OCI-LY1 (cell line): ENCODE measurements at regions not wholly inside any gene's neighbourhood (a gene's known extent, or its start where the extent isn't known, plus 50 kb on each side); places are given as distances from the start of the nearest gene placed in this dataset.

Experiments used
- H2AFZ ChIP-seq: fragments of 200-600 bp; sonication (generic), shearing (Covaris generic); 2 replicates; pipeline ENCODE4 v1.6.0; 2014; ENCODE audit warnings: antibody characterized with exemption, mild to moderate bottlenecking, low read length
- H3F3A ChIP-seq: fragments of 200-600 bp; sonication (generic), shearing (Covaris generic); 2 replicates; pipeline ENCODE4 v1.6.0; 2014; ENCODE audit warnings: mild to moderate bottlenecking, antibody characterized with exemption, low read length, moderate library complexity; ENCODE audit not compliant: insufficient read depth
- H3K27ac ChIP-seq: fragments of 200-600 bp; sonication (generic); 2 replicates; pipeline ENCODE4 v1.5.1; 2014; ENCODE audit warnings: low read length, mixed run types, mild to moderate bottlenecking, low read depth; ENCODE audit not compliant: poor library complexity, severe bottlenecking
- H3K27me3 ChIP-seq: fragments of 200-600 bp; sonication (generic); 2 replicates; pipeline ENCODE4 v1.6.0; 2014; ENCODE audit warnings: antibody characterized with exemption, mild to moderate bottlenecking, low read length, moderate library complexity; ENCODE audit not compliant: insufficient read depth
- H3K36me3 ChIP-seq: fragments of 200-600 bp; sonication (generic); 2 replicates; pipeline ENCODE4 v1.6.1; 2014; ENCODE audit warnings: mild to moderate bottlenecking, antibody characterized with exemption, low read length, moderate library complexity, mixed read lengths; ENCODE audit not compliant: insufficient read depth
- H3K4me1 ChIP-seq: fragments of 200-600 bp; sonication (generic); 2 replicates; pipeline ENCODE4 v1.5.1; 2014; ENCODE audit warnings: mild to moderate bottlenecking, low read length, moderate library complexity; ENCODE audit not compliant: insufficient read depth, severe bottlenecking
- H3K4me2 ChIP-seq: fragments of 200-600 bp; sonication (generic), shearing (Covaris generic); 2 replicates; pipeline ENCODE4 v1.6.1; 2014; ENCODE audit warnings: low read length
- H3K4me3 ChIP-seq: fragments of 200-600 bp; sonication (generic); 2 replicates; pipeline ENCODE4 v1.5.1; 2014; ENCODE audit warnings: low read length, low read depth, mild to moderate bottlenecking, mixed read lengths; ENCODE audit not compliant: poor library complexity, severe bottlenecking
- H3K79me2 ChIP-seq: fragments of 200-600 bp; shearing (Covaris generic); 2 replicates; pipeline ENCODE4 v1.6.1; 2016; ENCODE audit warnings: mixed run types, low read length, mixed read lengths; ENCODE audit not compliant: insufficient read depth
- H3K9ac ChIP-seq: fragments of 200-600 bp; sonication (generic), shearing (Covaris generic); 2 replicates; pipeline ENCODE4 v1.6.1; 2014; ENCODE audit warnings: mild to moderate bottlenecking, low read length, mixed read lengths
- H3K9me2 ChIP-seq: fragments of 200-600 bp; sonication (generic), shearing (Covaris generic); 2 replicates; pipeline ENCODE4 v1.6.1; 2014; ENCODE audit warnings: low read depth, mild to moderate bottlenecking, low read length, mixed read lengths
- H3K9me3 ChIP-seq: fragments of 200-600 bp; shearing (Covaris generic); 2 replicates; pipeline ENCODE4 v1.6.1; 2014; ENCODE audit warnings: low read length, mixed read lengths
- H4K20me1 ChIP-seq: fragments of 200-600 bp; sonication (generic), shearing (Covaris generic); 2 replicates; pipeline ENCODE4 v1.6.0; 2016; ENCODE audit warnings: mild to moderate bottlenecking, low read length; ENCODE audit not compliant: insufficient read depth
- CTCF ChIP-seq: fragments of 200-600 bp; sonication (generic), shearing (Covaris generic); IDR thresholded peaks from 2 replicates; pipeline ENCODE4 v1.5.1; 2017; ENCODE audit warnings: mild to moderate bottlenecking, antibody characterized with exemption, low read length, moderate library complexity, mixed read lengths
- EZH2 ChIP-seq: fragments of 200-600 bp; sonication (generic), shearing (Covaris generic); IDR thresholded peaks from 2 replicates; pipeline ENCODE4 v1.8.0; 2017; ENCODE audit warnings: borderline replicate concordance, mixed run types, mild to moderate bottlenecking, antibody characterized with exemption, low read length, moderate library complexity, mixed read lengths

DNA sequence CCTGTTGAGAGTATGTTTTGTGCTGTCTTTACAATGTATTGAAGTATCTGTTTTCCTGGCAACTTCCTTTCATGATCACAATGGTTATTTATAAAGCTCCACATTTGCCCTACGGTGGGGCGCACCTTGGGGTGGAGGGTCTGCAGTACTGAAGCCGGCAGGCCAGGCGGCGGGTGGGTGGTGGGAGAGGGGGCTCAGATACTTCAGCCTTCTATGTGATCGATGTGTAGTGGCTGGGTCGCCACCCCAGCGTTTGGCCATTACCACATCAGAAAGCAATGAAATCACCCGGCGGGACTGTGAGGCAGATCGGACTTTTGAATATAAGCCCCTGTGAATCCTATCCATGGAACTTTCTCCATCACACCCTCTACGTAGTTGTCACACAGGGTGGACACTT lies 196.6 kb downstream of the FOXL1 start:
- no peak overlapping the region for H3K4me3 ChIP-seq
- H3K9me2 ChIP-seq: no peaks in the 10 kb centered on the region
- H3K9ac ChIP-seq: no peak overlapping the region
- H2AFZ ChIP-seq: no peak overlapping the region
- no peaks in the 10 kb centered on the region for H3K9me3 ChIP-seq
- H3K4me2 ChIP-seq: no peak overlapping the region
- H3K27ac ChIP-seq: no peak overlapping the region
- no peaks in the 10 kb centered on the region for H4K20me1 ChIP-seq
- H3K4me1 ChIP-seq: no peaks in the 10 kb centered on the region
- H3F3A ChIP-seq: no peaks in the 10 kb centered on the region
- H3K79me2 ChIP-seq: no peaks in the 10 kb centered on the region
- TF ChIP-seq CTCF: no peak
- TF ChIP-seq EZH2: no peak
- H3K27me3 ChIP-seq: peaks cover 4% of the 10 kb centered on the region
- no peaks in the 10 kb centered on the region for H3K36me3 ChIP-seq

DNA sequence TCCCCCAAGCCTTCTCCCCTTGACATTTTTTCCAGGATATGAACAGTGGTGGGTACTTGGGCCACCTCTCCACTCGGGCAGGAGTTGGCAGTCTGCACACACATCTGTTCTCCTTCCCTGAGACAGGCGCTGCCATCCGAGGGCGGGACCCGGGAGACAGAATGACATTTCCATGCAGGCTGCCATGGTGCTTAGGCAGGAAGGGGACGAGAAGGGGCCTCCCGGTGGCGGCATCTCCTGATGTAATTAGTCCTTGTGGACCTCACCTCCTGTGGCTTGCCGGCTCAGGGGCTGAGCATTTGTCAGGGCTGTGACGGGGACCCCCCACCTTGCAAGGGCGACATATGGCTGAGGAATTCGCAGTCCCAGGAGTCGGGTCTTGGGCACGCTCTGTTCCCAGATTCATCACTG lies 197.2 kb downstream of the FOXL1 start:
- Histone ChIP-seq H3K9me3 (no peaks in the 10 kb centered on the region), H3K4me3 (no peak overlapping the region), H3K27ac (no peak overlapping the region), H3K27me3 (peaks cover 4% of the 10 kb centered on the region), H4K20me1 (no peaks in the 10 kb centered on the region), H3K4me2 (no peak overlapping the region), H3K79me2 (no peaks in the 10 kb centered on the region), H3K9ac (no peak overlapping the region), H3F3A (no peaks in the 10 kb centered on the region), H2AFZ (no peak overlapping the region), H3K4me1 (no peaks in the 10 kb centered on the region), H3K36me3 (no peaks in the 10 kb centered on the region), H3K9me2 (no peaks in the 10 kb centered on the region)
- no peak for TF ChIP-seq EZH2
- no peak for TF ChIP-seq CTCF

- no peak overlapping the region for H3K27ac ChIP-seq
- H2AFZ ChIP-seq: no peak overlapping the region
- no peaks in the 10 kb centered on the region for H3K4me1 ChIP-seq
- TF ChIP-seq CTCF (no peak), EZH2 (no peak)
- no peaks in the 10 kb centered on the region for H4K20me1 ChIP-seq
- H3K9me2 ChIP-seq: no peaks in the 10 kb centered on the region
- H3K79me2 ChIP-seq: no peaks in the 10 kb centered on the region
- H3K4me3 ChIP-seq: no peak overlapping the region
- no peak overlapping the region for H3K4me2 ChIP-seq
- peaks cover 4% of the 10 kb centered on the region for H3K27me3 ChIP-seq
- no peak overlapping the region for H3K9ac ChIP-seq
- no peaks in the 10 kb centered on the region for H3F3A ChIP-seq
- H3K36me3 ChIP-seq: no peaks in the 10 kb centered on the region
- no peaks in the 10 kb centered on the region for H3K9me3 ChIP-seq
Observed at GRCh38 chr16:86777381-86777946, 199.1 kb downstream of the FOXL1 start.
